Osteocyte (in vitro differentiated cells): ENCODE measurements at regions not wholly inside any gene's neighbourhood (a gene's known extent, or its start where the extent isn't known, plus 50 kb on each side); places are given as distances from the start of the nearest gene placed in this dataset.
A peak's percentile ranks its signal among the peaks of the same experiment; 100 is the strongest.

Source experiments
- DNase-seq: peaks from one replicate; pipeline ENCODE4 v3.0.0; 2021; ENCODE audit warnings: mixed read lengths; ENCODE audit not compliant: unreplicated experiment; ENCODE audit errors: extremely low spot score
- H3K27ac Mint-ChIP-seq: one replicate; pipeline ENCODE4 v1.8.0; 2021; ENCODE audit warnings: mild to moderate bottlenecking, mixed read lengths; ENCODE audit not compliant: unreplicated experiment
- H3K27me3 Mint-ChIP-seq: one replicate; pipeline ENCODE4 v1.8.0; 2021; ENCODE audit warnings: mixed read lengths; ENCODE audit not compliant: unreplicated experiment
- H3K36me3 Mint-ChIP-seq: one replicate; pipeline ENCODE4 v1.8.0; 2021; ENCODE audit warnings: mixed read lengths; ENCODE audit not compliant: unreplicated experiment
- H3K4me1 Mint-ChIP-seq: one replicate; pipeline ENCODE4 v1.8.0; 2021; ENCODE audit warnings: mixed read lengths; ENCODE audit not compliant: unreplicated experiment
- H3K4me3 Mint-ChIP-seq: one replicate; pipeline ENCODE4 v1.8.0; 2021; ENCODE audit warnings: mild to moderate bottlenecking, moderate library complexity, mixed read lengths; ENCODE audit not compliant: unreplicated experiment
- H3K9me3 Mint-ChIP-seq: one replicate; pipeline ENCODE4 v1.8.0; 2021; ENCODE audit warnings: mixed read lengths; ENCODE audit not compliant: unreplicated experiment
- TF ChIP-seq, protein P1 (sequence below): fragments of 200-600 bp; sonication (generic); IDR thresholded peaks from 2 replicates; pipeline ENCODE4 v1.5.0; 2021; ENCODE audit warnings: antibody characterized with exemption, mild to moderate bottlenecking, moderate library complexity

DNA sequence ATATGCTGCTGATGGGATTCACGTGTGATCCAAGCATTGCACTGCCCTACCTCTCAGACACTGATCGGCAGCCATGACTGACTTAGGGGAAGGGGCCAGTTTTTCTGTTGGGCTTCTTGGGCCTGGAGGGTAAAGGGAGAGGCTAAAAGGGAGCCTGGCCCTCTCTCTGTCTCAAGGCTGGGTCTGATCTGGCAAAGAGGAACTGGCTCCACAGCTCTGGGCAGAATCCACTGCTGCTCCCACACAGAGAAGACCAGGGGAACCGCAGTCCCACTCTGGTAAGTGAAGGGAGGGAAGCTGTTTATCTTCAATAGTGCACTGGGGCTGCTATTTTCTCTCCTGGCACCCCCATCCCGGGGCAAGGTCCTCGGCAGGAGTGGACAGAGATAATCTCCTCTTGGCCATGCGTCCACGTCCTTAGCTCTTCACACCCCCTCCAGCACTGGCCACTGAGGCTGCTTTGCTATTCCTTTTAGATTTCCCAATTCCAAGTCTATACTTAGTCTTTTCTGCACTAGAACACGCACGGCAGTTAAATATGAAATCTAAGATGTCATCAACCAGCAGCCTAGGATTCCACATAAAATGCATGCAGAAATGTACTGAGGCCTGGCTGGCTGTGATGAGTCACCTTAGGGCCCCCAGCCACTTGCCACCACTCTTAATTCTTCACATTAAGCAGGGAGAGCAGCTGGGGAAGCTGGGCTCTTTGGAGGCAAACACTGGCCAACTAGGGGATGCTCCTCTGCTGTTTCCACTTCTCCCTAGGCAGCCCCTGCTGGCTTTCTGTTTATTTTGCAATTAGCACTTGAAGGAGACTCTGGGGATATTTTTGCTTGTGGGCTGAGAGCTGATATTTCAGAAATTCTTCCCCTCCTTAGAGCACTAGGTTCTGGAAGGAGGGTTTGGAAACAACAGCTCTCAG, 87.8 kb upstream of the ARMC2 start:
- Mint-ChIP-seq H3K36me3 (no peaks in the 10 kb centered on the region), H3K4me1 (peaks cover 15% of the 10 kb centered on the region), H3K27me3 (peaks cover 18% of the 10 kb centered on the region), H3K4me3 (no peak overlapping the region), H3K9me3 (no peaks in the 10 kb centered on the region), H3K27ac (peak overlapping the region; percentile 33)
- TF ChIP-seq, protein P1, sequence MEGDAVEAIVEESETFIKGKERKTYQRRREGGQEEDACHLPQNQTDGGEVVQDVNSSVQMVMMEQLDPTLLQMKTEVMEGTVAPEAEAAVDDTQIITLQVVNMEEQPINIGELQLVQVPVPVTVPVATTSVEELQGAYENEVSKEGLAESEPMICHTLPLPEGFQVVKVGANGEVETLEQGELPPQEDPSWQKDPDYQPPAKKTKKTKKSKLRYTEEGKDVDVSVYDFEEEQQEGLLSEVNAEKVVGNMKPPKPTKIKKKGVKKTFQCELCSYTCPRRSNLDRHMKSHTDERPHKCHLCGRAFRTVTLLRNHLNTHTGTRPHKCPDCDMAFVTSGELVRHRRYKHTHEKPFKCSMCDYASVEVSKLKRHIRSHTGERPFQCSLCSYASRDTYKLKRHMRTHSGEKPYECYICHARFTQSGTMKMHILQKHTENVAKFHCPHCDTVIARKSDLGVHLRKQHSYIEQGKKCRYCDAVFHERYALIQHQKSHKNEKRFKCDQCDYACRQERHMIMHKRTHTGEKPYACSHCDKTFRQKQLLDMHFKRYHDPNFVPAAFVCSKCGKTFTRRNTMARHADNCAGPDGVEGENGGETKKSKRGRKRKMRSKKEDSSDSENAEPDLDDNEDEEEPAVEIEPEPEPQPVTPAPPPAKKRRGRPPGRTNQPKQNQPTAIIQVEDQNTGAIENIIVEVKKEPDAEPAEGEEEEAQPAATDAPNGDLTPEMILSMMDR, result no peak
- peak; percentile 81 for DNase-seq

DNA sequence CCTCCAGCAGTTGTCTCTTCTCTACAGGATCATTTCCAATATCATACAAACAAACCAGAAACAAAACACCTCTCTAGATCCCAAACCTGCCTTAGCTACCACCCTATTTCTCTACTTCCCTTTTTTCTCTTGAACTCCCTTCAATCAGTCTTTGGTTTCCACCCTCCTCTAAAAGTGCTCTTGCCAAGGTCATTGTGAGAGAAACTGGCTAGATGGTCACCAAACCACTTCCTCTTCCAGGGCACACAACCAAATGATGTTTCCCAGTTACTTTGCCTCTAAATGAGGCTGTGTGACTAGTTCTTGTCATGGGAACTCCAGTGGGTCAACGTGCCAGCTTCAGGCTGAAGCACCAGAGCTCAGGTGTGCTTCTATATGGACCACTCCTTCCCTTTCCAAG, 85.8 kb upstream of the ARMC2 start:
- Mint-ChIP-seq H3K9me3 (no peaks in the 10 kb centered on the region), H3K4me1 (peaks cover 15% of the 10 kb centered on the region), H3K36me3 (no peaks in the 10 kb centered on the region), H3K4me3 (no peak overlapping the region), H3K27me3 (peaks cover 26% of the 10 kb centered on the region), H3K27ac (no peak overlapping the region)
- TF ChIP-seq, protein P1, result no peak
- no peak for DNase-seq

DNA sequence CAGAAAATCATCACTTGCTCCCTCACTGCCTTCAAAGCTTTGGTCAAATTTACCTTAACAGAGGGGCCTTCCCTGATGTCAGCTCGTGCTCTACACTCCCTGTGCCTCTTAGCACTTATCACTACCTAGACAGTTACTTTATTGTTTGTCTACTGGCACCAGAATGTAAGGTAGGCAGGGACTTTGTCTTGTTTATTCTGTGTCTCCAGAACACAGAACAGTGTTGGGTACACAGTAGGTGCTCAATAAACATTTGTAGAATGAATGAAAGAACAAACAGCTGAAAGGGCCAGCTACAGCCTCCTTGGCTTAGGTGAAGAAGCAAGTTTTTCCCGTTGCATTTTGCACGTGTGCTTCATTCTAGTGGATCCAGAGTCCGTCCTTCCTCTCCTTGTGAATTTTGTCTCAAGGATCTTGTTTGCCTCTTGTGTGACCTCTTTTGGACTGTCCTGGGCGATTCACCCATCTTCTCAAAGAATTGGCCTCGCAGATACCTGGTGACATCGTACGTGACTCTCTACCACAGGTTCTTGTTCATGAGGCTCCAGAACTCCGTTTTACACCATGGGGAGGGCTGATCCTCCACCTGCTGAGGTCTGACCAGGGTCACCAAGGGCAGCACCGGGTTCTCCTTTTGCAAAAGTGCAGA, 84.2 kb upstream of the ARMC2 start:
- no peaks in the 10 kb centered on the region for H3K36me3 Mint-ChIP-seq
- peaks cover 26% of the 10 kb centered on the region for H3K27me3 Mint-ChIP-seq
- peaks cover 15% of the 10 kb centered on the region for H3K4me1 Mint-ChIP-seq
- no peak overlapping the region for H3K4me3 Mint-ChIP-seq
- TF ChIP-seq, protein P1, result no peak
- no peaks in the 10 kb centered on the region for H3K9me3 Mint-ChIP-seq
- DNase-seq, result peak; percentile 67
- H3K27ac Mint-ChIP-seq, result no peak overlapping the region

DNA sequence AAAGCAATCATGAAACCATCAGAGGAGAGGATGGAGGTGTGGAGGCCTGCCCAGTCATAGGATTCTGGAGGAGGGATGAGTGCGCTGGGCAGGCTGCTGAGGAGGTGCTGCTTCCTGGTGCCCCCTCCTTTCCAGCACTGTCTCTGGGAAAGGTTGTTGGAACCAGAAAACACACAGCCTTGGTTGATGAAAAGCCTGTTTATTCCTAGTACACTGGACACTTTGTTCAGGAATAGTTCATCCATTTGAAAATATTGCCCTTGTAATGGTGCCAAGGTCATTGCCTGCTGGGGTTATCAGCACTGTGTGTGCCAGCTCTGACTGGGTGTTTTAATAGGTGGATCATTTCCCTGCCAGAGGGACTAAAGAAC, 83.7 kb upstream of the ARMC2 start:
- Mint-ChIP-seq H3K27me3 (peaks cover 26% of the 10 kb centered on the region), H3K36me3 (no peaks in the 10 kb centered on the region), H3K27ac (no peak overlapping the region), H3K9me3 (no peaks in the 10 kb centered on the region), H3K4me1 (peaks cover 15% of the 10 kb centered on the region), H3K4me3 (no peak overlapping the region)
- TF ChIP-seq, protein P1, result no peak
- DNase-seq, result no peak

DNA sequence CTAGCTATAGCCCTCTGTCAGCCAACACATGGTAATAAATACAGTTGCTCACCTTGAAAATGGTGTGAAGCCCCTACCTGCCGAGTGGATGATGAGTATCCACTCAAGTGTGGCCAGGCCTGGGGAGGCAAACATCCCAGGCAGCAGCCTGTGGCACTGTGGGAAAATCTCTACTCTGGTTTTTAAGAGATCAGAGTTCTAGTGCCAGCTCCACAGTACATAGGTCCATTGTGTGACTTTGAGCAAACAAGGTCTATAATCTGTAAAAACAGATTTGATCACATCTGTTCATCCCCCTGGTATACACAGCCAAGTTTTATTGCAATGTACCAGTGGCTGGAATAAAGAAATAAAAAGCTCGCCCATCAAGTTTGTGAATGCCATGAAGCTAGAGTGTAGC, 82.7 kb upstream of the ARMC2 start:
- TF ChIP-seq, protein P1, result no peak
- H3K36me3 Mint-ChIP-seq, result no peaks in the 10 kb centered on the region
- H3K4me3 Mint-ChIP-seq, result no peak overlapping the region
- H3K9me3 Mint-ChIP-seq, result no peaks in the 10 kb centered on the region
- peak; percentile 23 for DNase-seq
- peaks cover 8% of the 10 kb centered on the region for H3K4me1 Mint-ChIP-seq
- peaks cover 26% of the 10 kb centered on the region for H3K27me3 Mint-ChIP-seq
- no peak overlapping the region for H3K27ac Mint-ChIP-seq
